ENCODE measurements at regions not wholly inside any gene's neighbourhood (a gene's known extent, or its start where the extent isn't known, plus 50 kb on each side); places are given as distances from the start of the nearest gene placed in this dataset.

DNA sequence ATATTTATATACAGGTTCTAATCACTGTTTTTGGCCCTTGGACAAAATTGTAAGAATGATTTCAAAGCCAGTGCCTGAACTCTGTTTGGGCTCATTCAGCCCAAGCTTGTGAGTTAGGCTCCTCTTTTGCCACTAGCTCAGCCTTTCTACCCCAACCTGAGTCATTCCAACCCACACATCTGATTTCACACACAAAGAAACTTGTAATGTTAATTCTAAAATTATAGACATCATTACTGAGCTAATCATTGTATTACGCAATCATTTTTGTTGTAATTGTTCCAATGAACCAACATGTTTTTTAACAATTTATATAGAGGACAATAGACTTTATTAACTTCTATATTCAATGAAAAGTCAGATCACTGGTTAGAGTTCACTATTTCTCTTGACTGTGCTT lies 441.1 kb downstream of the ETNK1 start:
- Histone ChIP-seq H3K36me3 (no peaks in the 10 kb centered on the region), H3K9me3 (peaks cover 0 to 6% of the 10 kb centered on the region in 2 donors), H3K4me1 (no peaks in the 10 kb centered on the region), H3K4me3 (no peak overlapping the region), H3K27me3 (no peaks in the 10 kb centered on the region), H3K27ac (no peak overlapping the region)
- intact Hi-C loops (cut with DNase I), result no loop called here
- ATAC-seq (no peak), DNase-seq (no peak)
- TF ChIP-seq, protein P1, sequence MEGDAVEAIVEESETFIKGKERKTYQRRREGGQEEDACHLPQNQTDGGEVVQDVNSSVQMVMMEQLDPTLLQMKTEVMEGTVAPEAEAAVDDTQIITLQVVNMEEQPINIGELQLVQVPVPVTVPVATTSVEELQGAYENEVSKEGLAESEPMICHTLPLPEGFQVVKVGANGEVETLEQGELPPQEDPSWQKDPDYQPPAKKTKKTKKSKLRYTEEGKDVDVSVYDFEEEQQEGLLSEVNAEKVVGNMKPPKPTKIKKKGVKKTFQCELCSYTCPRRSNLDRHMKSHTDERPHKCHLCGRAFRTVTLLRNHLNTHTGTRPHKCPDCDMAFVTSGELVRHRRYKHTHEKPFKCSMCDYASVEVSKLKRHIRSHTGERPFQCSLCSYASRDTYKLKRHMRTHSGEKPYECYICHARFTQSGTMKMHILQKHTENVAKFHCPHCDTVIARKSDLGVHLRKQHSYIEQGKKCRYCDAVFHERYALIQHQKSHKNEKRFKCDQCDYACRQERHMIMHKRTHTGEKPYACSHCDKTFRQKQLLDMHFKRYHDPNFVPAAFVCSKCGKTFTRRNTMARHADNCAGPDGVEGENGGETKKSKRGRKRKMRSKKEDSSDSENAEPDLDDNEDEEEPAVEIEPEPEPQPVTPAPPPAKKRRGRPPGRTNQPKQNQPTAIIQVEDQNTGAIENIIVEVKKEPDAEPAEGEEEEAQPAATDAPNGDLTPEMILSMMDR (IDR thresholded peaks at IDR 0.05), result no peak

DNA sequence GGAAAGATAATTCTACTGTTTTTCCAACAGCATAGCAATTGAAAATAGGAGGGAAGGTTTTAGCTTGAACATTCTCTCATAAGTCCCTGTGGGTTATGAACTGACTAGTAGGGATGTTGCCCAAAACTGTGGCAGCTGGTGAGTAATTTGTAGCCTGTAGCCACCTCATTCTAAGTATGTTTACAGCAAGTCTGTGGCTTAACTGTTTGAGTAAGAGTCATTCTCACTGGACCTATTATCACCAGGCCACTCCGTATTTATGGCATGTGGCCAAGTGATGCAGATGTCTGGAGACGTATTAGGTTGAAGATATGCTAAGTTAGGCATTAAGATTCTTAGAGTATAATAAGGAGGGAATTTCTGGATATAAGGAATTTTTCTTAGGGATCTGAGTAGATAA lies 458.3 kb downstream of the ETNK1 start:
- ATAC-seq, result peak; percentile 16
- Histone ChIP-seq H3K27ac (no peak overlapping the region), H3K9me3 (peaks cover 0 to 3% of the 10 kb centered on the region in 2 donors), H3K4me1 (no peaks in the 10 kb centered on the region), H3K36me3 (no peaks in the 10 kb centered on the region), H3K27me3 (no peaks in the 10 kb centered on the region), H3K4me3 (no peak overlapping the region)
- TF ChIP-seq, protein P1 (IDR thresholded peaks at IDR 0.05), result no peak
- no peak for DNase-seq
- intact Hi-C loops (cut with DNase I), result no loop called here

DNA sequence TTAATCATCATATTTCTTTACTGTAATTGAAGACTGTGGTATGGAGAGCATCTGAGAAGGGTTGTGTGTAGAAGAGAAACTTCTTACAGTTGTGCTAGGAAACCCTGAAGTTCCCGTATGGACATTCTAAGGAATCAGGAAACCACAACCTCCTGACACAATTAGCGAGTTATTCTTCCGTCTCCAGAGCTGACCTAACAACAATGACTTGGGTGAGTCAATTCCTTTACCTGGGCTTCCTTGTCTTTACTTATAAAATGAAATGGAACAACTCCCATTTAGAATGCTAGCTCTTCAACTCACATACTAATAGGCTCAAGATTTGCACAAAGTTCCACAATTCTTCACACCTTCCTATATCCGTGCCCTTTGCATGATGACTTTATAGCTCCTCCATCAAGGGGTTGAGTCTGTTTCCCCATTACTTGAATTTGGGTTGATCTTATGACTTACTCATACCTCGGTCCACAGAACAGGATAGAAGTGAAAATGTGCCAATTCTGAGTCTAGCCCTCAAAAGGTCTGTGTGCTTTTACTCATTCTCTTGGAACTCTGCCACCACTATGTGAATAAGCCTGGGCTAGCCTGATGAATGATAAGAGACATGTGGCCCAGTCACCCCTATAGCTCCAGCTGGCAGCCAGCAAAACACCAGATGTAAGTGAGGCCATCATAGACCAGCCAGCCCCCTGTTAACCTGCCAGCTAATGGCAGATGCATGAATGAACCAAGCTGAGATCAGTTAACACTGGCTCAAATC lies 459.4 kb downstream of the ETNK1 start:
- H3K27ac ChIP-seq, result no peak overlapping the region
- TF ChIP-seq, protein P1 (IDR thresholded peaks at IDR 0.05), result no peak
- peaks cover 0 to 10% of the 10 kb centered on the region in 2 donors for H3K9me3 ChIP-seq
- no peaks in the 10 kb centered on the region for H3K27me3 ChIP-seq
- no peaks in the 10 kb centered on the region for H3K36me3 ChIP-seq
- peak; percentile 76 for ATAC-seq
- H3K4me1 ChIP-seq, result no peaks in the 10 kb centered on the region
- no peak overlapping the region for H3K4me3 ChIP-seq
- intact Hi-C loops (cut with DNase I), result no loop called here
- peak in 1 of 4 donors; percentile 32 for DNase-seq

DNA sequence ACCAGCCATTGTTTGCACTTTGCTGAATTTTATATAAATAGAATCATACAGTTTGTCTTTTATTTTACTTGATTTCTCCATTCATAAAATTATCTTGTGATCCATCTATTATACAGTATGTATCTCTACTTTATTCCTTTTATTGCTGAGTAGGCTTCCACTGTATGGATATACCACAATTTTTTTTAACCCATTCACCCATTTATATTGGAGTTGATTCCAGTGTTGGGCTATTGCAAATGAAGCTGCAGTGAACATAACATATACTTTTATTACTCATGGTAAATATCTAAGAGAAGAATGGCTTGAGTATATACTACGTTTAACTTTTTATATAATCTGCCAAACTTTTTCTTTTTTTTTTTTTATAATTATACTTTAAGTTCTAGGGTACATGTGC lies 463.6 kb downstream of the ETNK1 start:
- Histone ChIP-seq H3K27me3 (no peaks in the 10 kb centered on the region), H3K27ac (no peak overlapping the region), H3K9me3 (peaks cover 0 to 10% of the 10 kb centered on the region in 2 donors), H3K4me1 (no peaks in the 10 kb centered on the region), H3K36me3 (no peaks in the 10 kb centered on the region), H3K4me3 (no peak overlapping the region)
- DNase-seq (no peak), ATAC-seq (no peak)
- TF ChIP-seq, protein P1 (IDR thresholded peaks at IDR 0.05), result no peak
- intact Hi-C loops (cut with DNase I), result no loop called here

DNA sequence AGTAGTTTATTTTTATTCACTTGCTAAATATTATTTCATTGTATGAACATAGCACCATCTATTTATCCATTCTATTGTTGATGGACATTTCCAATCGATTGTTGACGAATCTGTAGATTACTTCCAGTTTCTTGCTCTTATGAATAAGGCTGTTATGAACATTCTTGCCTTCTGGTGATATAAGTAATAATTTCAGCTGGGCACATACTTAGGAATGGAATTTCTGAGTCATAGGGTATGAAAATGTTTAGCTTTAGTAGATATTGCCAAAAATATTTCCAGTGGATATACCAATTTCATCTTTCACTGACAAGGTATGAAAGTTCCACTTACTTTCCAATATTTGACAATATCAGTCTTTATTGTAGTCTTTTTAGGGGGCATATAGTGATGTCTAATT lies 468.5 kb downstream of the ETNK1 start:
- ATAC-seq (no peak), DNase-seq (no peak)
- Histone ChIP-seq H3K36me3 (no peaks in the 10 kb centered on the region), H3K27ac (no peak overlapping the region), H3K4me3 (no peak overlapping the region), H3K9me3 (peaks cover 0 to 5% of the 10 kb centered on the region in 2 donors), H3K27me3 (no peaks in the 10 kb centered on the region), H3K4me1 (no peaks in the 10 kb centered on the region)
- intact Hi-C loops (cut with DNase I), result no loop called here
- TF ChIP-seq, protein P1 (IDR thresholded peaks at IDR 0.05), result no peak

All from left lung (tissue), 4 donors.